Astrocyte (in vitro differentiated cells and primary cell): ENCODE measurements at regions not wholly inside any gene's neighbourhood (a gene's known extent, or its start where the extent isn't known, plus 50 kb on each side); places are given as distances from the start of the nearest gene placed in this dataset.

ENCODE experiments used
- DNase-seq: peaks from one replicate; pipeline ENCODE4 v3.0.0-alpha.2; 2010; ENCODE audit warnings: low read depth
- FAIRE-seq: peaks from 2 replicates; lab custom pipeline; 2011; peaks lifted over from hg19 to GRCh38; lab: Jason Lieb, UNC
- H2AFZ ChIP-seq: 2 replicates; pipeline ENCODE4 v1.6.0; 2012; ENCODE audit warnings: low read depth, low read length, inconsistent platforms
- H3K27ac ChIP-seq: 2 replicates; pipeline ENCODE4 v1.5.1; 2011; ENCODE audit warnings: low read depth, low read length, inconsistent platforms
- H3K27me3 ChIP-seq: 2 replicates; pipeline ENCODE4 v1.6.0; 2011; ENCODE audit warnings: low read length, inconsistent platforms; ENCODE audit not compliant: insufficient read depth
- H3K36me3 ChIP-seq: 2 replicates; pipeline ENCODE4 v1.5.1; 2011; ENCODE audit warnings: low read length, inconsistent platforms; ENCODE audit not compliant: insufficient read depth
- H3K4me1 ChIP-seq: 2 replicates; pipeline ENCODE4 v1.5.1; 2011; ENCODE audit warnings: low read length, inconsistent platforms; ENCODE audit not compliant: insufficient read depth
- H3K4me2 ChIP-seq: 2 replicates; pipeline ENCODE4 v1.6.0; 2012; ENCODE audit warnings: low read length, inconsistent platforms
- H3K4me3 ChIP-seq: 2 replicates; pipeline ENCODE4 v1.5.1; 2011; ENCODE audit warnings: low read depth, mild to moderate bottlenecking, low read length, inconsistent platforms; ENCODE audit not compliant: insufficient read depth
- H3K79me2 ChIP-seq: 2 replicates; pipeline ENCODE4 v1.6.0; 2012; ENCODE audit warnings: mild to moderate bottlenecking, low read length, inconsistent platforms; ENCODE audit not compliant: insufficient read depth
- H3K9ac ChIP-seq: 2 replicates; pipeline ENCODE4 v1.6.0; 2012; ENCODE audit warnings: mild to moderate bottlenecking, low read length, inconsistent platforms
- H3K9me3 ChIP-seq: 2 replicates; pipeline ENCODE4 v1.5.1; 2012; ENCODE audit warnings: low read depth, mild to moderate bottlenecking, low read length, inconsistent platforms; ENCODE audit not compliant: insufficient read depth
- H4K20me1 ChIP-seq: 2 replicates; pipeline ENCODE4 v1.6.0; 2012; ENCODE audit warnings: low read length, inconsistent platforms; ENCODE audit not compliant: insufficient read depth
- H3K27ac Mint-ChIP-seq: one replicate; pipeline ENCODE4 v1.8.0; 2021; ENCODE audit warnings: mild to moderate bottlenecking, mixed read lengths; ENCODE audit not compliant: unreplicated experiment
- H3K27me3 Mint-ChIP-seq: one replicate; pipeline ENCODE4 v1.8.0; 2021; ENCODE audit warnings: low read depth, mixed read lengths; ENCODE audit not compliant: unreplicated experiment
- H3K36me3 Mint-ChIP-seq: one replicate; pipeline ENCODE4 v1.8.0; 2021; ENCODE audit warnings: low read depth, mixed read lengths; ENCODE audit not compliant: unreplicated experiment
- H3K4me1 Mint-ChIP-seq: one replicate; pipeline ENCODE4 v1.8.0; 2021; ENCODE audit warnings: low read depth, mixed read lengths; ENCODE audit not compliant: unreplicated experiment
- H3K4me3 Mint-ChIP-seq: one replicate; pipeline ENCODE4 v1.8.0; 2021; ENCODE audit warnings: mild to moderate bottlenecking, moderate library complexity, mixed read lengths; ENCODE audit not compliant: unreplicated experiment
- H3K9me3 Mint-ChIP-seq: one replicate; pipeline ENCODE4 v1.8.0; 2021; ENCODE audit warnings: mild to moderate bottlenecking, mixed read lengths; ENCODE audit not compliant: unreplicated experiment
- CTCF ChIP-seq: IDR thresholded peaks from 2 replicates; pipeline ENCODE4 v1.5.1; 2011; ENCODE audit warnings: low read depth, mild to moderate bottlenecking, inconsistent platforms, low read length, moderate library complexity; ENCODE audit not compliant: insufficient read depth
- EZH2 ChIP-seq: IDR thresholded peaks from 2 replicates; pipeline ENCODE4 v1.6.1; 2012; ENCODE audit warnings: mild to moderate bottlenecking, low read length, inconsistent platforms; ENCODE audit not compliant: insufficient read depth

- Histone ChIP-seq H3K27me3 (no peaks in the 10 kb centered on the region), H3K4me3 (no peak overlapping the region), H3K9ac (no peak overlapping the region), H3K9me3 (no peaks in the 10 kb centered on the region), H4K20me1 (no peaks in the 10 kb centered on the region), H3K4me1 (no peaks in the 10 kb centered on the region), H3K36me3 (no peaks in the 10 kb centered on the region), H3K4me2 (no peak overlapping the region), H3K79me2 (no peaks in the 10 kb centered on the region), H3K27ac (no peak overlapping the region), H2AFZ (no peak overlapping the region)
- no peak for DNase-seq
- Mint-ChIP-seq H3K9me3 (no peaks in the 10 kb centered on the region), H3K27me3 (peaks cover 2% of the 10 kb centered on the region), H3K4me1 (no peaks in the 10 kb centered on the region), H3K27ac (no peak overlapping the region), H3K4me3 (no peak overlapping the region), H3K36me3 (no peaks in the 10 kb centered on the region)
- no peak for TF ChIP-seq CTCF
- FAIRE-seq, result no peak
Measured at GRCh38 chr15:97736748-97737147, 223.8 kb upstream of the ARRDC4 start.

- H2AFZ ChIP-seq, result no peak overlapping the region
- Mint-ChIP-seq H3K4me3 (no peak overlapping the region), H3K27ac (no peak overlapping the region), H3K9me3 (no peaks in the 10 kb centered on the region), H3K36me3 (no peaks in the 10 kb centered on the region), H3K4me1 (no peaks in the 10 kb centered on the region), H3K27me3 (no peaks in the 10 kb centered on the region)
- no peak overlapping the region for H3K9ac ChIP-seq
- H3K27me3 ChIP-seq, result no peaks in the 10 kb centered on the region
- no peaks in the 10 kb centered on the region for H3K79me2 ChIP-seq
- no peaks in the 10 kb centered on the region for H3K36me3 ChIP-seq
- TF ChIP-seq EZH2 (no peak), CTCF (peak; percentile 29)
- H3K9me3 ChIP-seq, result no peaks in the 10 kb centered on the region
- H4K20me1 ChIP-seq, result no peaks in the 10 kb centered on the region
- no peak overlapping the region for H3K27ac ChIP-seq
- H3K4me1 ChIP-seq, result no peaks in the 10 kb centered on the region
- no peak overlapping the region for H3K4me3 ChIP-seq
- no peak for DNase-seq
- no peak for FAIRE-seq
- no peak overlapping the region for H3K4me2 ChIP-seq
Measured at GRCh38 chr15:97745481-97746071, 214.9 kb upstream of the ARRDC4 start.

- H3K27ac ChIP-seq, result no peak overlapping the region
- H3K4me1 Mint-ChIP-seq, result no peaks in the 10 kb centered on the region
- no peak overlapping the region for H3K9ac ChIP-seq
- no peaks in the 10 kb centered on the region for H4K20me1 ChIP-seq
- H3K4me3 ChIP-seq, result no peak overlapping the region
- no peaks in the 10 kb centered on the region for H3K4me1 ChIP-seq
- H3K79me2 ChIP-seq, result no peaks in the 10 kb centered on the region
- H3K9me3 Mint-ChIP-seq, result no peaks in the 10 kb centered on the region
- FAIRE-seq (no peak), DNase-seq (no peak)
- no peaks in the 10 kb centered on the region for H3K9me3 ChIP-seq
- H3K4me3 Mint-ChIP-seq, result no peak overlapping the region
- H3K27me3 ChIP-seq, result no peaks in the 10 kb centered on the region
- H3K36me3 Mint-ChIP-seq, result no peaks in the 10 kb centered on the region
- TF ChIP-seq EZH2 (no peak), CTCF (no peak)
- no peaks in the 10 kb centered on the region for H3K27me3 Mint-ChIP-seq
- no peaks in the 10 kb centered on the region for H3K36me3 ChIP-seq
- no peak overlapping the region for H2AFZ ChIP-seq
- H3K4me2 ChIP-seq, result no peak overlapping the region
- H3K27ac Mint-ChIP-seq, result no peak overlapping the region
Measured at GRCh38 chr15:97747342-97747741, 213.2 kb upstream of the ARRDC4 start.
